ENCODE measurements at regions not wholly inside any gene's neighbourhood (a gene's known extent, or its start where the extent isn't known, plus 50 kb on each side); places are given as distances from the start of the nearest gene placed in this dataset.
"Not testable (repeated sequence)": the region's sequence is repeated elsewhere in the genome, so short reads cannot be mapped to it uniquely, and the experiment has no call there.

GRCh38 chr10:78606766-78607165 lies 462.0 kb upstream of the ZMIZ1 start:
- not testable (repeated sequence) for DNase-seq

- DNase-seq: no peak
These were observed 458.8 kb upstream of the ZMIZ1 start for GRCh38 chr10:78609976-78610375.

DNA sequence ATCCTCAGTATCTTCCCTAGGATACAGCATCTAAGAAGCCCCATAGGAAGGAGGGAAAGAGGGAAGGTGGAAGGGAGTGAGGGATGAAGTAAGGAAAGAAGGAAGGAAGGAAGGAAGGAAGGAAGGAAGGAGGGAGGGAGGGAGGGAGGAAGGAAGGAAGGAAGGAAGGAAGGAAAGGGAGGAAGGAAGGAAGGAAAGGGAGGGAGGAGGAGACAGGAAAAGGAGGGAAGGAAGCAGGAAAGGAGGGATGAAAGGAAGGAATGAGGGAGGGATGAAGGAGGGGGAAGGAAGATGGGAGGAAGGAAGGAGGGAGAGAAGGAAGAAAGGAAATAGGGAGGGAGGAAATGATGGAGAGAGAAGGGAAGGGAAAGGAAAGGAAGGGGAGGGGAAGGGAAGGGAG lies 455.6 kb upstream of the ZMIZ1 start:
- DNase-seq: no peak

DNA sequence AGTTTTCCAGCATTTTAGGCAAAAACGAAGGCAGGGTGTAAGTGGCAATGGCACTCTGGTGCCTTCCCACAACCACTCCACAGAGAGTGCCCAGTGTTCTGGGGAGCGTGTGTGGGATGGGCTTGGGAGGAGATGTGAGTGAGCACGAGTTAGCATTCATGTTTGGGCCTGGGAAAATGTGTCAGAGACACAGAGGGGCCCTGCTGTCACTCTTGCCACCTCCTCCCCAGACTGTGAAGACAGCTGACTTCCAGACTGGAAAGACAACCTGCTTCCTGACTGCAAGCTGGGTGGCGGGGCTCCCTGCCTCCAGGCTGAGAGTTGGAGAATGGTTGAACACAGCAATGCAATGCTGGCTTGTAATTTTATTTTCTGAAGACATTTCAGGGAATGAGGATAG lies 454.5 kb upstream of the ZMIZ1 start:
- DNase-seq: no peak

GRCh38 chr10:78614744-78615143 lies 454.0 kb upstream of the ZMIZ1 start:
- no peak for DNase-seq

- no peak for DNase-seq
These were observed 452.6 kb upstream of the ZMIZ1 start for GRCh38 chr10:78616125-78616695.

- no peak for DNase-seq
These were observed 451.7 kb upstream of the ZMIZ1 start for GRCh38 chr10:78617115-78617514.

GRCh38 chr10:78617631-78618030 lies 451.1 kb upstream of the ZMIZ1 start:
- DNase-seq: no peak

GRCh38 chr10:78618050-78618449 lies 450.7 kb upstream of the ZMIZ1 start:
- DNase-seq: no peak

DNA sequence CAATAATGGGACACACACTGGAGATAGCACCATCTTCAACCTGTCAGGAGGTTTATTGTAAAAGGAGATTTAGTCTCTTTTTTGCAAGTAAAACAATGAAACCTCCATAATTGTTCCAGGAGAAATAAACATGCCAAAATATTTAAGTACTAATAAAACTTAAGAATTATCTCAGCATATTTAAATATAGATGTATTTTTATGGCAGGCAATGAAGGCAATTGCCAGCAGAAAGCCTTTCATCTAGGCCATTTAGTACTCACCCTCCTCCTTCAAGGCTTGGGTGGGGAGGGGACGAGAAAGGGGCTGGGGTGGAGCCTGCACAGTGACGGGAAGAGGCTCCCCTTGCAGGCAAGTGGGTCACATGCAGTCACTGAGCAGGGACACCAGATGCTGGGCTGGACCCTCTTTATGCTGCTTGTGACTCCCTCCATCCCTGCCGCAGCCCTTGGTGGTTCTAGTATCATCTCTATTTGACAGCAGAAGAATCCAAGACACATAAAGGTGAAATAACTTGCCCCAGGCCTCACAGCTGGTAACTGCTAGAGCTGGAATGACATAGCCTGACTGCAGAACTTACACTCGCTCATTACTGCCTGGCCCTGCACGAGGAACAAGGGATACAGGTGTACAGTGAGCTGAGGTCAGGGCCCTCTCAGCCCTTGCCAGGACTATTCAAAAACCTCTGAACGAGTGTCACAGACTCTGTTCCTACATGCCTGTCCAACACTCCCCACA lies 449.5 kb upstream of the ZMIZ1 start:
- no peak for DNase-seq

DNA sequence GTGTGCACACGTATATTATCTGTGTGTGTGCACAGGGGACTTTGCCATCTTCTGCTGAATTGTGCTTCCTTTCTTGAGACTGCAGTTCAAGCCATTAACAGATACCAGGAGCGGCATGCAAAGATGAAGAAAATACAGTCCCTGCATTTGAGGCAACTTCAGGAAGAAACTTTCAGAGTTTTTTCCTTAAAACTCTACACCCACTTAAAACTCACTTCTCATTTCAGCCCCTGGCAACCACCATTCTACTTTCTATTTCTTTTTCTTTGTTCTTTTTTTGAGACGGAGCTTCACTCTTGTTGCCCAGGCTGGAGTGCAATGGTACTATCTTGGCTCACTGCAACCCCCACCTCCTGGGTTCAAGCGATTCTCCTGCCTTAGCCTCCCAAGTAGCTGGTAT lies 448.9 kb upstream of the ZMIZ1 start:
- DNase-seq: no peak

DNA sequence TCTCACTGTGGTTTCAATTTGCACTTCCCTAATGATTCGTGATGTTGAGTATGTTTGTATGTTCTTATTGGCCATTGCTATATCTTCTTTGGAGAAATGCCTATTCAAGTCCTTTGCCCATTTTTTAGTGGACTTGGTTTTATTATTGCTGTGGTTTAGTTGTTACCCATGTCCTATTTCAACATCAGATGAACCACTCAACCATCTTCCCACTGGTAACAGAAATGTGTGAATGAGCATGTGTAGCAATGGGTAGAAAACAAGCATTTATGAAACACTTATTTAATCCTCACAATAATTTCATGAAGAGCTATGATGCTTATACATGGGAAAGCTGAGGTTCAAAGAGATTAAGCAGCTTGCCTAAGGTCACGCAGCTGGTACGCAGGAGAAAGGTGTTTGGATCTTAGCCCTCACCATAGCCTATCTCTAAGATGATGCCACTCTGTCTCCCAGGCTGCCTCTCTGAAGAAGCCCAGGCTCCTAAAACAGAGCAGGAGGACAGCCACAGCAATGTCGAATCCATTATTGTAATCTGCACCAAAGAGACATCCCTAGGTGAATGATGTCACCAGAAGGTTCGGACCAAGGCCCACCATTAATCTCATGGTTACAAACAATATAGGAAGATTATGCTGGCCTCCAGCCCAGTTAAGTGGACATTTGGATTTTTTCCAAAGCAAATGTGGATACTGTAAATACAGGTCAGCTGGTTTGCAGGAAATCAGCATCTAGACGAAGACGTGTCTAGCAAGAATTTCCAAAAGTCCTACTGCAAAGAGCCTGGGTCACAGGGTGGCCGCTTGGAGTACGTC lies 447.6 kb upstream of the ZMIZ1 start:
- DNase-seq: no peak

GRCh38 chr10:78623578-78624215 lies 445.1 kb upstream of the ZMIZ1 start:
- no peak for DNase-seq

DNA sequence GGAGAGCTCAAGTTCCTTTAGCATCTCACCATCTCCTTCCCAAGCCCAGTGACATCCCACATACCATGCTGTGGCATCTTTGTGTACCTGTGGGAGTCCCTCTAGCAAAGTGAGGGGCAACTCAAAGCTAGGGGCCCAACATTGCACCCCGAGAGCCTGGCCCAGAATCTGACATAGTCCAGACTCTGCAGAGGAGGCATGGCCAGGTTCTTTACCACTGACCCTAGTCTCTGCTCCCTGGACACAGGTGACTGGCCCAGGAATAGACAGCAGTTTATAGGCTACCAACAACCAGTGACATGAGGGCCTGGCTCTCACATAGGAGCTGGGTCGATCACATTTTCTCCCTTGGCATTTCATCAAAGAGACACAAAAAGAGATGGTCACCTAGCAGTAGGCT lies 444.0 kb upstream of the ZMIZ1 start:
- DNase-seq: no peak

DNA sequence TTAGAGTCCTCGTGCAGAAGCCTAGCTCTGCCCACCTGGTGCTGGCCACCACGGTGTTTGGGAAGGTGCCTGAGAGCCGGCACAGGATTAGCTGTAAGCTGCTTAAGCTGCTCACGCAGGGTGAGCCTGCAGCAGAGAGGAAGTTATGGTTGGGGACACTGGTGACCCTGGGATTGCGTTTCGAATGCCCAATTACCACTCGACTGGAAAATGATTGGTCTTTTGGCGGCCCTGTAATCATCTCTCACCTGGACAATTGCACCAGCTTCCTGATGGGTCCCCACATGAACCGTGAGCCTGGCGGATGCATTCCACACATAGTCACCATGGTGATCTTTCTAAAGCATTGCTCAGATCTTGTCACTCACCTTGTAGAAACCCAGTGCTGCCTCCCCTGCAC lies 442.3 kb upstream of the ZMIZ1 start:
- DNase-seq: no peak

DNA sequence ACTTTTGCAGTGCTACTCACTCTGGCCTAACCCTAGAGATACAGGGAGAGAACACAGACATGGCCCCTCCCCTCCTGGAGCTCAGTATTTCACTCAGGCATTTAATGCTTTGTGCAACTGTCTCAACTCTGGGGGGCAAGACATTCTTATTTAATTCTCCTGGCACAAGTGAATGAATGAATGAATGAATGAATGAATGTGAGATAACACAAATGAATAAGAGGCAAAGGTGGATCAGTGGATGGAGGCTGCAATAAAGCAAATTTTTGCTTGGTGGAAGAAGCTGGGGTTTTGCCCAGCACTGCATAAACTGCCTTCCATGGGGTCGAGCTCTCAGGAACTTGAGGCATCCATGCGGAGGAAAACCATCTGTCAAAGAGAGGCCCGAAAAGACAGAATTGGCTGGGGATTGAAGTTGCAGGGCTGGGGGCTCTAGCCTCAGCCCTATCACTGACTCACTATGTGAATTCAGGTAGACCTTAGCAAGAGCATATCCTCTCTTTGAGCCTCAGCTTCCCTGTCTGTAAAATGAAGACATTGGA lies 441.4 kb upstream of the ZMIZ1 start:
- no peak for DNase-seq

- DNase-seq: no peak
These were observed 439.8 kb upstream of the ZMIZ1 start for GRCh38 chr10:78628976-78629375.

DNA sequence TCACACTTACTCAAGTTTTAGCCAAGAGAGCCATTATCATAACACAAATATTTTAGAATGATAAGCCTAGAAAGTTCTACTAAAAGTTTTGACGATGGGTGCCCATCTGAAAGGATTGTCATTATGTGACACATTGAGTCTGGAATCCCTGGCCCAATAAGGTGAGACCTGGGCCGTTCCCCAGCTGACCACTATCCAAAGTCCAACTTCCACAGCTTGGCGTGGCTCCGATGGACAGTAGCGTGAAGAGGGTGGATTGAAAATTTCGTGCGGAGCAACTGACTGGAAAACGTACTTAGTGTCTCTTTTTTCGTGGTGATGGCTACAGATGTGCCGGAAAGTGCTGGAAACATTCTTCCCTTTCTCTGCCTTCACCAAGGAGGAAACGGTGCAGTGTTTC lies 439.0 kb upstream of the ZMIZ1 start:
- no peak for DNase-seq

DNA sequence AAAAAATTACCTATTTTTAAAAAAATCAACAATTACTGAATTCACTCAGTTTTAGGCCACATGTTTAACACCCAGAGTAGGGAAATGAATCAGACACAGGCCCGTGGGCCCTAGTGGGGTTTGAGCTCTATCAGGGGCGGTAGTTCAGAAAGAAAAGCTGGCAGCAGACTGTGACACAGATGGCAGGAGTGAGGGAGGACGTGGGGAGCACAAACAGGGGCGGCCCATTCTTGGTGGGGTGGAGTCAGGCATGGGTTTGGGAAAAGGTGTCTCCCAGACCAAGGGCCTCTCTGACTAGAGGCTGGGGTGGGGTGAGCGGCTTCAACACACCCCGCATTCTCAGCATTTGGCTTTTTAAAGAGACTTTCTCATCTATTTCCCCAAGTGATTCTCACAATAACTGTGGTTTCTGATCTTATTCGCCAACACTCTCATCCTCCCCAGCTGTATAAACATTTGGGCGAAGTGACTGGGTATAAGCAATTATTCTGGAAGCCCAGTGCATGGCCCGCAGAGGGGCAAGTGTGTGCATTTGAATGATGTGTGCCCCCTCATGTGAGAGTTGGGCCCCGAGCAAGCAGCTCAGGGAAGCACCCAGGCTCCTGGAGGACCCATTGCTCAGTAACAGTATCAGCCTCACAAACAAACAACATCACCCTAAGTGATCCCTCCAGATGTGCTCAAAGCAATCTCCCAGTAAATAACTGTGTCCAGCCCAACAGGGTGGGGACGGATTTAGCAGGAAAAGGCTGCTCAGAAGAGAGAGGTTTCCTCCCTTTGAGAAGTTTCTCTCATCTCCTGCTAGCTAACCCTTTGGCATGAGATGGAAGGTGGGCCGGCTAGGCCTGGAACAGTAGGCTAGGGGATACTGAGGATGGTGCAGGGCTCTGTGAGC lies 437.6 kb upstream of the ZMIZ1 start:
- no peak for DNase-seq

DNA sequence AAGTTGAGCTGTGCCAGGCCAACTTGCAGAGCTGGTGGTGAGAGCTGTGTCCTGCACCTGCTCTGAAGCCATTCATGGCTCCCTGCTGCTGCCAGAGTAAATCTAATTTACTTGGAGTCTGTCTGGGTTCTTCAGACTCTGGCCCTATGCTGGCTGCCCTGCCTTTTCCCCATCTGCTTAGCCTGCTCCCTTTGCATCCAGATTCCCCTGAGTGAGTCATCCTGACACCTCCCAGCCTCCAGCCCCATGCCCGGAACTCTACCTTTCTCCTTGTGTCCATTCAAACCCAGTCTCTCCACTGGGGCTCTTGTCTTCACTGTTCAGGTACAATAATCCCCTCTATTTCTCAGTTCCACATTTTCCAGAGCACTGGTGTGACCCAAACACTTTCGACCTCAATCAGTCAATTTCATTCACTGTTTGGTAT lies 434.4 kb upstream of the ZMIZ1 start:
- DNase-seq: no peak

DNA sequence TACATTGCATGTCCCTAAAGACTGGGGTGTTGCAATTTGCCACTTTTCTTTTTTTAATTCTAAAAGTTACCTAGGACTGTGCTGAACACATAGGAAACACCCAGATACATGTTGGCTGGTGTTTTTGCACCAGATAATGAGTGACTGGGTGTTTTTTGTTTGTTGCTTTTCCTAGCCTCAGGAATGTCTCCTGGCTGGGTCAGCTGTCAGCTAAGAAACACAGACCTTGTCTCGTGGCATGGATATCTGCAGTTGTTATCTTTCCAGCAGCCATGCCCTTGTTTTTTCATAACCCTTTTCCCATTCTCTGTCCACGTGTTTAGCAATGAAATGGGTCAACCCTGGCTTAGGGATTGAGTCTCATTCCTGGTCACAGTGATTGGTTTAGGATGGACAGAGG lies 433.9 kb upstream of the ZMIZ1 start:
- DNase-seq: no peak

DNA sequence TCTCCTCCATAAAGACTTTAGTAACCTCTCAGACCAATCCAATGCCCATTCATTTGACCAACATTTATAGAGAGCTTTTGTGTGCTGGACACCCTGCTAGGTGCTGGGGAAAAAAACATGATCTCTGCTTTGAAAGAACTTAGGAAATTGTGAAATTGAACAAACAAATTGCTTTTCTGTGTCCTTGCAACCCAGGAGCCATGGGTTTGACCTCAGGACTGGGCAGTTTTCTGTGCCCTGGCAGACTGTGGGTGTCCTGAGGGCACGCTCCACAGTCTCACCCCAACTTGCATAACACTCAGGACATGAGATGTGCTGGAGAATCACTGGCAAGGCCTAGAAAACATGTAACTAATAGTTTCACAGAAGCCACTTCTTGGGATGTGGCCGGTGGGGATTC lies 429.1 kb upstream of the ZMIZ1 start:
- no peak for DNase-seq
